PC-3 (cell line): ENCODE measurements at regions not wholly inside any gene's neighbourhood (a gene's known extent, or its start where the extent isn't known, plus 50 kb on each side); places are given as distances from the start of the nearest gene placed in this dataset.

Source experiments
- ATAC-seq: fragments of 200-7000 bp; cut with Tn5 transposase; 2 replicates; pipeline ENCODE4 v1.9.1; 2020; ENCODE audit warnings: mild to moderate bottlenecking, moderate library complexity
- BruUV-seq: library from RNA; stranded (reverse); fragments of 400-500 nt; replicated peaks from 2 replicates; lab custom pipeline; 2021; lab: Mats Ljungman, UMichigan
- CTCF ChIA-PET: fragments of 300-600 bp; sonication (Branson Sonifier 250); formaldehyde crosslinking; loops from one replicate; lab custom pipeline; 2022; ENCODE audit warnings: antibody characterized with exemption; lab: Charles Lee
- POLR2A ChIA-PET: fragments of 300-600 bp; sonication (Branson Sonifier 250); formaldehyde crosslinking; loops from one replicate; lab custom pipeline; 2022; ENCODE audit warnings: antibody characterized with exemption; ENCODE audit not compliant: unreplicated experiment; lab: Charles Lee
- DNase-seq: peaks from one replicate; pipeline ENCODE4 v3.0.0-alpha.2; 2015
- H2AFZ ChIP-seq: fragments of 300-600 bp; sonication (generic); 2 replicates; pipeline ENCODE4 v1.6.0; 2016; ENCODE audit warnings: antibody characterized with exemption, low read length
- H3F3A ChIP-seq: fragments of 300-600 bp; sonication (generic); one replicate; pipeline ENCODE4 v1.6.0; 2017; ENCODE audit warnings: antibody characterized with exemption, low read length, control low read depth, mild to moderate bottlenecking; ENCODE audit not compliant: unreplicated experiment
- H3K27ac ChIP-seq: fragments of 300-600 bp; sonication (generic); 2 replicates; pipeline ENCODE4 v1.5.1; 2016; ENCODE audit warnings: mild to moderate bottlenecking, low read length
- H3K27me3 ChIP-seq: fragments of 300-600 bp; sonication (generic); 2 replicates; pipeline ENCODE4 v1.6.1; 2016; ENCODE audit warnings: low read length, mixed read lengths
- H3K36me3 ChIP-seq: fragments of 300-600 bp; sonication (generic); 2 replicates; pipeline ENCODE4 v1.6.1; 2016; ENCODE audit warnings: low read depth, mixed run types, low read length, mixed read lengths
- H3K4me1 ChIP-seq: fragments of 300-600 bp; sonication (generic); 2 replicates; pipeline ENCODE4 v1.5.1; 2016; ENCODE audit warnings: low read length; ENCODE audit not compliant: insufficient read depth
- H3K4me2 ChIP-seq: fragments of 300-600 bp; sonication (generic); 2 replicates; pipeline ENCODE4 v1.6.0; 2016; ENCODE audit warnings: low read length
- H3K4me3 ChIP-seq: fragments of 300-600 bp; sonication (generic); 2 replicates; pipeline ENCODE4 v1.5.1; 2016; ENCODE audit warnings: mild to moderate bottlenecking, low read length, mixed read lengths
- H3K79me2 ChIP-seq: fragments of 300-600 bp; sonication (generic); 2 replicates; pipeline ENCODE4 v1.6.1; 2017; ENCODE audit warnings: low read length, mixed read lengths
- H3K9ac ChIP-seq: fragments of 300-600 bp; sonication (generic); 2 replicates; pipeline ENCODE4 v1.6.0; 2016; ENCODE audit warnings: mild to moderate bottlenecking, low read length
- H3K9me2 ChIP-seq: fragments of 300-600 bp; sonication (generic); replicated peaks from 2 replicates; pipeline ENCODE4 v1.6.1; 2016; ENCODE audit warnings: mixed run types, low read length, mixed read lengths
- H3K9me3 ChIP-seq: fragments of 300-600 bp; sonication (generic); 2 replicates; pipeline ENCODE4 v1.6.1; 2016; ENCODE audit warnings: low read length, mixed read lengths
- H4K20me1 ChIP-seq: fragments of 300-600 bp; sonication (generic); 2 replicates; pipeline ENCODE4 v1.6.1; 2016; ENCODE audit warnings: low read length, mixed read lengths
- CTCF ChIP-seq: fragments of 300-600 bp; sonication (generic); conservative IDR thresholded peaks from 2 replicates; pipeline ENCODE4 v1.5.1; 2017; ENCODE audit warnings: antibody characterized with exemption, low read depth, mild to moderate bottlenecking, low read length
- EZH2 ChIP-seq: fragments of 300-600 bp; sonication (generic); IDR thresholded peaks from one replicate; pipeline ENCODE4 v1.6.1; 2017; ENCODE audit warnings: antibody characterized with exemption, mild to moderate bottlenecking, low read length; ENCODE audit not compliant: unreplicated experiment
- EZH2phosphoT487 ChIP-seq: fragments of 300-600 bp; sonication (generic); IDR thresholded peaks from 2 replicates; pipeline ENCODE4 v1.6.1; 2018; ENCODE audit warnings: mild to moderate bottlenecking, antibody characterized with exemption, low read length, borderline replicate concordance
- intact Hi-C: fragments of 100-400 bp; cut with micrococcal nuclease; formaldehyde crosslinking; loops from 2 replicates; pipeline ENCODE4 v1.9.0; 2023

DNA sequence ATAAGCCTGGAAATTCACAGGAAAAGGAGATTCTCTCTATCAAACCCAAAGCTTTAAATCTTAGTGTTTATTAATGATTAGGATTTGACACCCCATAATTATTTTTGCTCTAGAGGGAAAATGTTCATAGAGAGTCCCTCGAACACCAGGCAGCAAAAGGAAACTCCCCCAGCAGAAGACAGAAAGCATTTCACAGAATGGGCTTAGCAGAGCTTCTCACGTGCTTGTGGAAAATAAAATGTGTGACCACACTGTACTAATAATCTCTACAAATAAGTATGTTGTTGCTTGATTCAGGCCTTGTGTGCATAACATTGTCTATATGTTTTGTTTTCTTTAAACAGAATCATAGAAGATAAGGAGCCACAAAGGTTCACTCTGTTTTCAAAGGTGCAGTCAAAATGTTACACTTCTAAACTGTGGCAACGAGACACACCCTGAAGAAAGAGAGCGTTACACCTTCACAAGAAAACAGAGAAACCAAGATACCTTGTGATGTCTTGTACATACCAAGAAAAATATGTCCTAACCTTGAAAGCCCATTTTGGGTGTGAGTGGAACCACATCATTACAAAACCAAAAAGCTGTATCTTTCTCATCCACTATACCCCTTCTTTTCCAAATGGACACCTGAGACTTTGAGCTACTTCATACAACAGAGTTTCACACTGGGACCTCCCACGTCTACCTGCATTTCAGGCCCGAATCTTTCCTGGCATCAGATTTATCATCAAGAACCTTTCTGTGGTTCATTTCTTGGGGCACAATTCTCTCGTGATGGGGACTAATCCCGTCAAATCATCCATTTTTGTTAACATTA, 282.5 kb downstream of the ETS1 start:
- intact Hi-C loops, result no loop called here
- Histone ChIP-seq H3K79me2 (no peaks in the 10 kb centered on the region), H3K4me1 (no peaks in the 10 kb centered on the region), H3K27ac (no peak overlapping the region), H3K36me3 (no peaks in the 10 kb centered on the region), H2AFZ (no peak overlapping the region), H3K27me3 (no peaks in the 10 kb centered on the region), H3K4me2 (no peak overlapping the region), H3F3A (no peaks in the 10 kb centered on the region), H3K9me3 (no peaks in the 10 kb centered on the region), H4K20me1 (no peaks in the 10 kb centered on the region), H3K9ac (no peak overlapping the region), H3K4me3 (no peak overlapping the region), H3K9me2 (no peaks in the 10 kb centered on the region)
- DNase-seq (no peak), ATAC-seq (no peak)
- POLR2A ChIA-PET, result no interaction called here
- BruUV-seq, result no TSS peak
- TF ChIP-seq EZH2 (no peak), CTCF (no peak), EZH2phosphoT487 (no peak)
- CTCF ChIA-PET, result no interaction called here

DNA sequence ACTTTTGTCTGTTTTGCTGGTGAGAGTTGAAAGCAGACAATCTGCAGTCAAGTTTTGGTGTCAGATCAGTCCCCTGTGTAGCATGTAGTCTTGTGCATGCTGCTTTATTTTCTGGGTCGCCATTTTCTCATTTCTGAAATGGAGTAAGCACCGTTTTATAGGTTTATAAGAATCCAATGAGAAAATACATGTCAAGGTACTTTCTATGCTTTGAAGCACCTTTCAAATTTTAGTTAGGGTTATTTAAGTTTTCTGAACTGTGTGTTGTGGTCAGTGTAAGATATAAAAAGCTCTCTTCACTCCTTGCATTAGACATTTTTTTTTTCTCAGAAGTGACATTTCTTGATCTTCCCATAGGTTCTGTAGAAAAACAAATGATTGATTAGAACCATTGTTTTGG, 283.2 kb downstream of the ETS1 start:
- H3K27me3 ChIP-seq, result no peaks in the 10 kb centered on the region
- no peaks in the 10 kb centered on the region for H3K79me2 ChIP-seq
- no peak for ATAC-seq
- no peak overlapping the region for H3K9ac ChIP-seq
- no peaks in the 10 kb centered on the region for H3F3A ChIP-seq
- no peaks in the 10 kb centered on the region for H3K9me2 ChIP-seq
- intact Hi-C loops, result no loop called here
- DNase-seq, result no peak
- POLR2A ChIA-PET, result no interaction called here
- no peak overlapping the region for H3K4me2 ChIP-seq
- H3K4me1 ChIP-seq, result no peaks in the 10 kb centered on the region
- H3K27ac ChIP-seq, result no peak overlapping the region
- CTCF ChIA-PET, result no interaction called here
- H4K20me1 ChIP-seq, result no peaks in the 10 kb centered on the region
- TF ChIP-seq EZH2 (no peak), EZH2phosphoT487 (no peak), CTCF (no peak)
- H3K9me3 ChIP-seq, result no peaks in the 10 kb centered on the region
- no peak overlapping the region for H2AFZ ChIP-seq
- no peaks in the 10 kb centered on the region for H3K36me3 ChIP-seq
- BruUV-seq, result no TSS peak
- H3K4me3 ChIP-seq, result no peak overlapping the region

DNA sequence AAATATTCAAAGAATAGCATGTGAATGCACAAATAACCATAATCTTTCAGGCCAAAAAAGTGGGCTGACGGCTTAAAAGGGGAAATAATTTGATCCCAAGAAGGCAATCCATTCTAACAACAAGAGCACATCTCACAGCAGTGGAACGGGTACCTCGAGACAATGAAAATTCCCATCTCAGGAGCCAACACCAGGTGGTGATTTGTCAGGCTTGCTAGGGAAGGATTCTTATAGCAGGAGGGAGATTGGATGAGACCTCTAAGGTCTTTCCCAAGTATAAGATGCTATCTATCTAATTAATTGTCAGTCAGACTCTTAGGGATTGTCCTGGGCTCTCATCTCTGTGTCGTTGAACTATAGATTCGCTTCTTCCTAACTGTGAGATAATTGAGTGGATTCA, 284.0 kb downstream of the ETS1 start:
- TF ChIP-seq CTCF, result no peak
- TF ChIP-seq EZH2phosphoT487, result no peak
- TF ChIP-seq EZH2, result no peak
- ATAC-seq, result no peak
- no TSS peak for BruUV-seq
- no peaks in the 10 kb centered on the region for H3K79me2 ChIP-seq
- intact Hi-C loops, result no loop called here
- H3F3A ChIP-seq, result no peaks in the 10 kb centered on the region
- no peak overlapping the region for H2AFZ ChIP-seq
- H3K4me3 ChIP-seq, result no peak overlapping the region
- DNase-seq, result no peak
- H3K36me3 ChIP-seq, result no peaks in the 10 kb centered on the region
- no peak overlapping the region for H3K9ac ChIP-seq
- H3K4me2 ChIP-seq, result no peak overlapping the region
- H3K27me3 ChIP-seq, result no peaks in the 10 kb centered on the region
- H4K20me1 ChIP-seq, result no peaks in the 10 kb centered on the region
- H3K9me3 ChIP-seq, result no peaks in the 10 kb centered on the region
- H3K27ac ChIP-seq, result no peak overlapping the region
- no peaks in the 10 kb centered on the region for H3K9me2 ChIP-seq
- H3K4me1 ChIP-seq, result no peaks in the 10 kb centered on the region
- POLR2A ChIA-PET, result no interaction called here
- CTCF ChIA-PET, result no interaction called here
